GM06990 (cell line): ENCODE measurements at regions not wholly inside any gene's neighbourhood (a gene's known extent, or its start where the extent isn't known, plus 50 kb on each side); places are given as distances from the start of the nearest gene placed in this dataset.
"Not testable (repeated sequence)": the region's sequence is repeated elsewhere in the genome, so short reads cannot be mapped to it uniquely, and the experiment has no call there.

ENCODE experiments used
- DNase-seq: peaks from one replicate; pipeline ENCODE4 v3.0.0-alpha.2; 2011; ENCODE audit not compliant: insufficient read length; ENCODE audit errors: extremely low read depth
- H3K27me3 ChIP-seq: replicated peaks from 2 replicates; pipeline ENCODE4 v1.6.0; 2011; ENCODE audit warnings: low read length; ENCODE audit not compliant: control insufficient read depth, insufficient read depth
- H3K36me3 ChIP-seq: 2 replicates; pipeline ENCODE4 v1.5.1; 2011; ENCODE audit warnings: low read length; ENCODE audit not compliant: control insufficient read depth, insufficient read depth
- H3K4me3 ChIP-seq: replicated peaks from 2 replicates; pipeline ENCODE4 v1.5.1; 2011; ENCODE audit warnings: low read depth, mild to moderate bottlenecking, control low read depth, low read length
- TF ChIP-seq, protein P1 (sequence below): IDR thresholded peaks from 2 replicates; pipeline ENCODE4 v1.5.1; 2011; ENCODE audit warnings: low read length, control low read depth, mild to moderate bottlenecking, inconsistent platforms; ENCODE audit not compliant: insufficient read depth, poor library complexity, severe bottlenecking

DNA sequence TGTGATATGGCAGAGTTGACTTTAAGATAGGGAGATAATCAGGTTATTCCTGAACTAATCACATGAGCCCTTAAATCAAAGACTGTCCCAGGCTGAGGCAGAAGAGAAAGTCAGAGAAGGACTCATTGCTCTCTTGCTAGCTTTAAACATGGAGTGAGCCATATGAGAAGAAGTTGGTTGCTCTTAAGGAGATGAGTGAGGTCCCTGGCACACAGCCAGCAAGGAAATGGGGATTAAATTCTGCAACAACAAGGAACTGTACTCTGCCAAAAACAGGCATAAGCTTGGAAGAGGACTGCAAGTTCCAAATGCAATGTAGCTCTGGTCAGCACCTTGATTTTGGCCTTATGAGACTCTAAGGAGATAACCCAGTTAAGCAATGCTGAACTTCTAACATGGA is 457.0 kb downstream of the PLOD2 start:
- TF ChIP-seq, protein P1, sequence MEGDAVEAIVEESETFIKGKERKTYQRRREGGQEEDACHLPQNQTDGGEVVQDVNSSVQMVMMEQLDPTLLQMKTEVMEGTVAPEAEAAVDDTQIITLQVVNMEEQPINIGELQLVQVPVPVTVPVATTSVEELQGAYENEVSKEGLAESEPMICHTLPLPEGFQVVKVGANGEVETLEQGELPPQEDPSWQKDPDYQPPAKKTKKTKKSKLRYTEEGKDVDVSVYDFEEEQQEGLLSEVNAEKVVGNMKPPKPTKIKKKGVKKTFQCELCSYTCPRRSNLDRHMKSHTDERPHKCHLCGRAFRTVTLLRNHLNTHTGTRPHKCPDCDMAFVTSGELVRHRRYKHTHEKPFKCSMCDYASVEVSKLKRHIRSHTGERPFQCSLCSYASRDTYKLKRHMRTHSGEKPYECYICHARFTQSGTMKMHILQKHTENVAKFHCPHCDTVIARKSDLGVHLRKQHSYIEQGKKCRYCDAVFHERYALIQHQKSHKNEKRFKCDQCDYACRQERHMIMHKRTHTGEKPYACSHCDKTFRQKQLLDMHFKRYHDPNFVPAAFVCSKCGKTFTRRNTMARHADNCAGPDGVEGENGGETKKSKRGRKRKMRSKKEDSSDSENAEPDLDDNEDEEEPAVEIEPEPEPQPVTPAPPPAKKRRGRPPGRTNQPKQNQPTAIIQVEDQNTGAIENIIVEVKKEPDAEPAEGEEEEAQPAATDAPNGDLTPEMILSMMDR = no peak
- Histone ChIP-seq H3K36me3 (no peaks in the 10 kb centered on the region), H3K27me3 (no peaks in the 10 kb centered on the region; the same call in 1 of the 2 replicates), H3K4me3 (no peak overlapping the region)
- no peak for DNase-seq

DNA sequence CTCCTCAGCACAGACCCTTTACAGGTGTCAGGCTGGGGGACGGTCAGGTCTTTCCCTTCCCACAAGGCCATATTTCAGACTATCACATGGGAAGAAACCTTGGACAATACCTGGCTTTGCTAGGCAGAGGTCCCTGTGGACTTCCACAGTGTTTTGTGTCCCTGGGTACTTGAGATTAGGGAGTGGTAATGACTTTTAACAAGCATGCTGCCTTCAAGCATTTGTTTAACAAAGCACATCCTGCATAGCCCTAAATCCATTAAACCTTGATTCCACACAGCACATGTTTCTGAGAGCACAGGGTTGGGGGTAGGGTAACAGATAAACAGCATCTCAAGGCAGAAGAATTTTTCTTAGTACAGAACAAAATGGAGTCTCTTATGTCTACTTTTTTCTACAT is 451.2 kb downstream of the PLOD2 start:
- DNase-seq, H3K27me3 ChIP-seq, H3K36me3 ChIP-seq, H3K4me3 ChIP-seq: not testable (repeated sequence)

DNA sequence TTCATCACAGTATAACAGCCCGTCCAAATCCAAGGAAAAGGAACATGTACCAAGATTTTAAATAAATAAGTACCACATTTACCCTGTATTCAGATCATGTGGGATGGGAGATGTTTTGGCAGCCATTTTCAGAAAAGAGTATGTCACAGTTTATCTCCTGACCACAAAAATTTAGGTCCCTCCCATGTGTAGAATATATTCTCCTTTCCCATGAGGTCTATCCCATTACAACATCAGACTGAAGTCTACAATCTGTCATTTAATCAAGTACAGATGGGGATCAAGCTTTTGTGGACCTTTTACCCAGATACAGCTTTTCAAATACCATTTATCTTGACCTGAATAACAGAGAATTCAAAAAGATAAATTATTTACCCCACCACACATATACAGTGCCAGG is 444.5 kb downstream of the PLOD2 start:
- no peaks in the 10 kb centered on the region for H3K36me3 ChIP-seq
- DNase-seq = no peak
- TF ChIP-seq, protein P1 = no peak
- no peaks in the 10 kb centered on the region for H3K27me3 ChIP-seq
- H3K4me3 ChIP-seq = no peak overlapping the region

DNA sequence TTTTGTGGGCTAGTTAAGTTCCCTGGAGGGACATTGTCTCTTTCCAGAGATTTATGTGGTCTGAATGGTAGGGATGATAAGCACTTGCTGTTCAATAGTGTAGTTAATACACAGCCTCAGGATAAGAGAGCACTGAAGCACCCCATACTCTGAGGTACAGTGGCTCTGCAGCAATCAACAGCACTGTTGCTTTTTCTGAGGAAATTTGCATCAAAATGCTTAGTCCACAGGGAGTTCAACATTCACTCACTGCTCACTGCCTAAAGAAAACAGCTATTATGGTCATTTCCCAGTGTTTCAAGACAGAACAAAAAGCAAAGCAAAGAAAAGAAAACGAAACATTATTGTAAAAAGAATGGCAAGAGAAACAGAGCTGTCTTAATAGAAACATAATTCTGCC is 441.9 kb downstream of the PLOD2 start:
- TF ChIP-seq, protein P1 = no peak
- DNase-seq = no peak

DNA sequence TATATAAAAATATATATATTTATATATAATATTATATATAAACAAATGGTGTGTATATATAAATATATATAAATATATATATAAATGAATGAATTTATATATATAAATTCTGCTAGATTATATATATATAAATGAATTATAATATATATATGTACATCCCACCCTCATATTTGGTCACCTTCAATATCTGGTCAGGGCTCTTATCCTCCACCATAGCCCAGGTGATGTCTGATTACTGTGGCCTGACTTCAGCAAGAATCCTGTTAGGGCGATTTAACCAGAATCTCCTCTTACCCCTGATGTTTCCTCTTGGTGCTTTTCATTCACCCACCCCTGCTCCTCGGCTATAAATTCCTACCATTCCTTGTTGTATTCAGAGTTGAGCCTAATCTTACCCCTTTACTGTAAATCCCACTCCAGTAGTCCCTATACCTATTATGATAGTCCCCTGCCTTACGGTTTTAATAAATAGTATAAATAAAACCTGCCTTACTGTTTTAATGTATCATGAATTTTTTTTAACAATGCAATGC is 439.6 kb downstream of the PLOD2 start:
- Histone ChIP-seq H3K27me3 (no peaks in the 10 kb centered on the region), H3K4me3 (no peak overlapping the region), H3K36me3 (no peaks in the 10 kb centered on the region)
- TF ChIP-seq, protein P1 = no peak
- no peak for DNase-seq

More for the DNA sequence above, 441.9 kb downstream of the PLOD2 start:
- H3K4me3 ChIP-seq = no peak overlapping the region
- no peaks in the 10 kb centered on the region for H3K36me3 ChIP-seq
- H3K27me3 ChIP-seq = no peaks in the 10 kb centered on the region

DNA sequence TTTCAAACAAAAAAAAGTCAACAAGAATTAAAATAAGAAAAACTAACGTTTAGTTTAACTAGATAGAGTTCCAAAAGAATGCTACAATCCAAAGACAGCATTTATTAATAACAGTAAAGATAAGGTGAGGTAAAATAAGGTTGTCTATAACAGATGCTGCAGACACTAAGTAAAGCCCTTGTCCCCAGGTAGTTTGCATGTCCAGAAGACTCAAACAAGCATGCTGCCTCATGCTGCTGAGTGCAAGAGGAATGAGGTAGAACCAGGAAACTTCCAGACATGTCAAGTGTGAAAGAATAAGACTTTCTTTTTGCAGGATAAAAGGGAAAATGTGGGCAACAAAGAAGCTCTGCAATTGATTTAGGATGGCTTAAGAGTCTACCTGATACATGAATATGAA is 439.2 kb downstream of the PLOD2 start:
- no peaks in the 10 kb centered on the region for H3K27me3 ChIP-seq
- H3K36me3 ChIP-seq = no peaks in the 10 kb centered on the region
- no peak overlapping the region for H3K4me3 ChIP-seq
- DNase-seq = no peak
- TF ChIP-seq, protein P1 = no peak
